ENCODE measurements at regions not wholly inside any gene's neighbourhood (a gene's known extent, or its start where the extent isn't known, plus 50 kb on each side); places are given as distances from the start of the nearest gene placed in this dataset.

DNA sequence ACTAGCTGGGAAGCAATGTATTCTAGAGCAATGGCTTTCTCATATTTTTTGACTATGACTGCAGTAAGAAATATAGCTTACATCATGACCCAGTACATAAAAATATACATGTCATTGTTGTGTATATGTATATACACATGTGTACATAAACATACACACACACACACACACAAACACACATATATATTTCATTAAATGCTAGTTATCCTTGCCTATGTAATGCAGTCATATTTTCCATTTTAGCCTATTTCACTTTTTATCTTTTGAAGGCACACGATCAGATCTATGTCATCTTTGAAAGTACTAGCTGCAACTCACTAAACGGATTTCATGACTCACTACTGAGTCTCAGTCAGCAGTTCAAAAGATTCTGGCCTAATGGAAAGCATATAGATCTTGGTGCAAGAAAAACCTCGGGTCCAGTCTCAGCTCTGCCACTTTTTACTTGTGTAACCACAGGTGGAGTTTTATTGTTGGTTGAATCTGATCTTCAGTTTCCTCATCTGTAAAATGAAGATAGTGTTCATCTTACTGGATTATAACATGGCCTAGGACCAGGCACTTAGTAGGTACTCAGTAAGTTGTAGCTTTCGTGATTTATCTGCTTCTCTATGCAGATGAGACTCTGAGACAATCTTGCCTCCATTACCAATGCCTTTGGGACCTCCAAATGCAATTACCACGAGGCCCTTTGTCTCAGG lies 325.6 kb downstream of the RRAGC start:
- no peaks in the 10 kb centered on the region for H3K79me2 ChIP-seq (ENCODE audit: insufficient read depth, low read length)
- no peak overlapping the region for H3K9ac ChIP-seq (ENCODE audit: low read length)
- no peak overlapping the region for H2AFZ ChIP-seq (ENCODE audit: low read length)

DNA sequence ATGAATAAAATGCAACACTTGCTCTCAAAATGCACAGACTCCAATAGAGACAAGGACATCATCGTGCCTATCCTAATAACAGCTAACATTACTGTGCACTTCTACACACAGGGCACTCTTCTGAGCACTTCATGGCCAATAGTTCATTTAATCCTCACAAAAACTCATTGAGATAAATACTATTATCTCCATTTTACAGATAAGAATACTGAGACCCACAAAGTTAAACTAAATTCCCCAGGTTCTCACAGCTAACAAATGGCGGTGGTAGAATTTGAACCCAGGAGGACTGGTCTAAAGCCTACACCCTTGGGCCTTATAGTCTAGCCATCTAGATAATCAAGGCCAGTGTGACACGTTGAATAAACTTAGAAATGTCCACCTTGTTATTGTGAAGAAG lies 328.6 kb downstream of the RRAGC start:
- Histone ChIP-seq H3F3A (ENCODE audit: insufficient read depth, low read length) (no peaks in the 10 kb centered on the region), H3K4me1 (ENCODE audit: insufficient read depth, low read length, severe bottlenecking) (no peaks in the 10 kb centered on the region), H3K36me3 (ENCODE audit: insufficient read depth, low read length) (no peaks in the 10 kb centered on the region), H3K9ac (ENCODE audit: low read length) (no peak overlapping the region), H3K4me2 (ENCODE audit: low read length) (no peak overlapping the region), H3K27me3 (ENCODE audit: insufficient read depth, low read length) (no peaks in the 10 kb centered on the region), H4K20me1 (ENCODE audit: insufficient read depth, low read length) (no peaks in the 10 kb centered on the region), H2AFZ (ENCODE audit: low read length) (no peak overlapping the region), H3K79me2 (ENCODE audit: insufficient read depth, low read length) (no peaks in the 10 kb centered on the region), H3K4me3 (ENCODE audit: low read depth, low read length, poor library complexity, severe bottlenecking) (no peak overlapping the region), H3K9me2 (ENCODE audit: low read depth, low read length) (no peaks in the 10 kb centered on the region), H3K27ac (ENCODE audit: low read depth, low read length, poor library complexity, severe bottlenecking) (no peak overlapping the region), H3K9me3 (ENCODE audit: low read length) (no peaks in the 10 kb centered on the region)
- no peak for TF ChIP-seq EZH2 (IDR thresholded peaks at IDR 0.05; ENCODE audit: borderline replicate concordance, low read length)
- TF ChIP-seq, protein P1, sequence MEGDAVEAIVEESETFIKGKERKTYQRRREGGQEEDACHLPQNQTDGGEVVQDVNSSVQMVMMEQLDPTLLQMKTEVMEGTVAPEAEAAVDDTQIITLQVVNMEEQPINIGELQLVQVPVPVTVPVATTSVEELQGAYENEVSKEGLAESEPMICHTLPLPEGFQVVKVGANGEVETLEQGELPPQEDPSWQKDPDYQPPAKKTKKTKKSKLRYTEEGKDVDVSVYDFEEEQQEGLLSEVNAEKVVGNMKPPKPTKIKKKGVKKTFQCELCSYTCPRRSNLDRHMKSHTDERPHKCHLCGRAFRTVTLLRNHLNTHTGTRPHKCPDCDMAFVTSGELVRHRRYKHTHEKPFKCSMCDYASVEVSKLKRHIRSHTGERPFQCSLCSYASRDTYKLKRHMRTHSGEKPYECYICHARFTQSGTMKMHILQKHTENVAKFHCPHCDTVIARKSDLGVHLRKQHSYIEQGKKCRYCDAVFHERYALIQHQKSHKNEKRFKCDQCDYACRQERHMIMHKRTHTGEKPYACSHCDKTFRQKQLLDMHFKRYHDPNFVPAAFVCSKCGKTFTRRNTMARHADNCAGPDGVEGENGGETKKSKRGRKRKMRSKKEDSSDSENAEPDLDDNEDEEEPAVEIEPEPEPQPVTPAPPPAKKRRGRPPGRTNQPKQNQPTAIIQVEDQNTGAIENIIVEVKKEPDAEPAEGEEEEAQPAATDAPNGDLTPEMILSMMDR (IDR thresholded peaks at IDR 0.05; ENCODE audit: low read length) = no peak

More for the DNA sequence above, 325.6 kb downstream of the RRAGC start:
- Histone ChIP-seq H3K9me3 (ENCODE audit: low read length) (no peaks in the 10 kb centered on the region), H3K27me3 (ENCODE audit: insufficient read depth, low read length) (no peaks in the 10 kb centered on the region), H3K4me1 (ENCODE audit: insufficient read depth, low read length, severe bottlenecking) (no peaks in the 10 kb centered on the region), H3K9me2 (ENCODE audit: low read depth, low read length) (no peaks in the 10 kb centered on the region), H3K27ac (ENCODE audit: low read depth, low read length, poor library complexity, severe bottlenecking) (no peak overlapping the region), H3K36me3 (ENCODE audit: insufficient read depth, low read length) (no peaks in the 10 kb centered on the region), H3F3A (ENCODE audit: insufficient read depth, low read length) (no peaks in the 10 kb centered on the region), H3K4me2 (ENCODE audit: low read length) (no peak overlapping the region), H3K4me3 (ENCODE audit: low read depth, low read length, poor library complexity, severe bottlenecking) (no peak overlapping the region), H4K20me1 (ENCODE audit: insufficient read depth, low read length) (no peaks in the 10 kb centered on the region)
- TF ChIP-seq, protein P1 (IDR thresholded peaks at IDR 0.05; ENCODE audit: low read length) = no peak
- no peak for TF ChIP-seq EZH2 (IDR thresholded peaks at IDR 0.05; ENCODE audit: borderline replicate concordance, low read length)

DNA sequence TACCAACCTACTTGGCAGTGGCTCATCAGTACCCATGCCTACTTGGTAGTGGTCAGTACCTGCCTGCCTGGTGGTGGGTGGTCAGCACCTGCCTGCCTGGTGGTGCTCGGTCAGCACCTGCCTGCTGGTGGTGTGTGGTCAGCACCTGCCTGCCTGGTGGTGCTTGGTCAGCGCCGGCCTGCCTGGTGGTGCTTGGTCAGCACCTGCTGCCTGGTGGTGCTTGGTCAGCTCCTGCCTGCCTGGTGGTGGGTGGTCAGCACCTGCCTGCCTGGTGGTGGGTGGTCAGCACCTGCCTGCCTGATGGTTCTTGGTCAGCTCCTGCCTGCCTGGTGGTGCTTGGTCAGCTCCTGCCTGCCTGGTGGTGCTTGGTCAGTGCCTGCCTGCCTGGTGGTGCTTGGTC lies 329.6 kb downstream of the RRAGC start:
- H3K4me2 ChIP-seq (ENCODE audit: low read length) = no peak overlapping the region
- H3K4me3 ChIP-seq (ENCODE audit: low read depth, low read length, poor library complexity, severe bottlenecking) = no peak overlapping the region
- H3K9me3 ChIP-seq (ENCODE audit: low read length) = no peaks in the 10 kb centered on the region
- H3K36me3 ChIP-seq (ENCODE audit: insufficient read depth, low read length) = no peaks in the 10 kb centered on the region
- no peaks in the 10 kb centered on the region for H3K9me2 ChIP-seq (ENCODE audit: low read depth, low read length)
- H3F3A ChIP-seq (ENCODE audit: insufficient read depth, low read length) = no peaks in the 10 kb centered on the region
- H3K79me2 ChIP-seq (ENCODE audit: insufficient read depth, low read length) = no peaks in the 10 kb centered on the region
- no peaks in the 10 kb centered on the region for H3K27me3 ChIP-seq (ENCODE audit: insufficient read depth, low read length)
- H3K27ac ChIP-seq (ENCODE audit: low read depth, low read length, poor library complexity, severe bottlenecking) = no peak overlapping the region
- no peak overlapping the region for H3K9ac ChIP-seq (ENCODE audit: low read length)
- H4K20me1 ChIP-seq (ENCODE audit: insufficient read depth, low read length) = no peaks in the 10 kb centered on the region
- no peak overlapping the region for H2AFZ ChIP-seq (ENCODE audit: low read length)
- no peaks in the 10 kb centered on the region for H3K4me1 ChIP-seq (ENCODE audit: insufficient read depth, low read length, severe bottlenecking)
- TF ChIP-seq, protein P1 (IDR thresholded peaks at IDR 0.05; ENCODE audit: low read length) = no peak
- TF ChIP-seq EZH2 (IDR thresholded peaks at IDR 0.05; ENCODE audit: borderline replicate concordance, low read length) = no peak

Data from OCI-LY1 (cell line).